ENCODE measurements at regions not wholly inside any gene's neighbourhood (a gene's known extent, or its start where the extent isn't known, plus 50 kb on each side); places are given as distances from the start of the nearest gene placed in this dataset.

DNA sequence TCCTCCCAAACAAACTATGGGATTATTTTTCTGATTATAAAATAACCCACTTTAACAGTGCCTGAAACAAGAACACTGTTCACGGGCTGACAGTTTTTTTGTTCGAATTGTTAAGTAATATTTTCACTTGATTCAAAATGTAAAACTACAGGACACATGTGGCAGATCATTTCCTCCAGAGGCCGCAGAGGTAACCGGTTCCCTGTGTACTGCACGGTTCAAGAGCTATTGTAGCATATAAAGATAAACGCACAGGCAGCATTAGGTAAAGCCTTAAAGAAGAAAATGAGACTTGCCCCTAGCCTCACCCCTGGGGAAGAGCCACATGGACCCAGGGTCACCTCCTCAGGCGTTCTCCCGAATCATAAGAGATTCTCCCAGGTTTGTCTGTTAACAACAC lies 181.3 kb upstream of the AFDN start:
- Histone ChIP-seq H3K4me1 (ENCODE audit: control insufficient read depth, extremely low read depth, insufficient read depth, low read length) (peaks cover 18% of the 10 kb centered on the region), H3K36me3 (ENCODE audit: control insufficient read depth in 2 of 2, extremely low read depth in 1 of 2, insufficient read depth in 2 of 2, low read length in 2 of 2) (no peaks in the 10 kb centered on the region), H3K27ac (ENCODE audit: insufficient read depth, low read depth, low read length) (no peak overlapping the region), H3K4me3 (replicated peaks in 1 of 3; ENCODE audit: insufficient read depth in 1 of 3, low read depth in 1 of 3, low read length in 3 of 3) (no peak overlapping the region), H3K27me3 (ENCODE audit: control insufficient read depth in 2 of 2, insufficient read depth in 2 of 2, low read length in 2 of 2) (no peaks in the 10 kb centered on the region), H3K4me2 (ENCODE audit: insufficient read depth, low read length) (no peak overlapping the region), H3K79me2 (ENCODE audit: control insufficient read depth, insufficient read depth, low read length) (no peaks in the 10 kb centered on the region), H3K9ac (replicated peaks; ENCODE audit: extremely low read depth, insufficient read depth, low read length) (no peak overlapping the region), H2AFZ (ENCODE audit: low read depth, low read length) (no peak overlapping the region), H3K9me3 (replicated peaks; ENCODE audit: control insufficient read depth, insufficient read depth, low read length) (no peaks in the 10 kb centered on the region), H4K20me1 (replicated peaks; ENCODE audit: control insufficient read depth, extremely low read depth, insufficient read depth, low read length) (no peaks in the 10 kb centered on the region), H3K9me1 (replicated peaks; ENCODE audit: control insufficient read depth, extremely low read depth, insufficient read depth, low read length) (no peaks in the 10 kb centered on the region)
- dilution Hi-C loops (cut with MboI; ENCODE audit: extremely low pct_ligation_motif_present, low sequenced_read_pairs) (no loop called here), intact Hi-C loops (cut with micrococcal nuclease) (no loop called here)
- BruUV-seq (replicated peaks) = no TSS peak
- POLR2A ChIA-PET = no interaction called here
- CTCF ChIA-PET = no interaction called here
- DNase-seq (ENCODE audit: low read depth, low spot score) (no peak), FAIRE-seq (peak; percentile 42)
- TF ChIP-seq JUN (IDR thresholded peaks at IDR 0.05; ENCODE audit: borderline replicate concordance, insufficient read depth, insufficient read length, low read depth) (no peak), FOS (IDR thresholded peaks at IDR 0.05; ENCODE audit: borderline replicate concordance, insufficient read depth, low read length) (no peak), POLR2A (IDR thresholded peaks at IDR 0.05; ENCODE audit: low read depth, low read length) (no peak), MYC (IDR thresholded peaks at IDR 0.05; ENCODE audit: low read depth, low read length) (no peak), EZH2 (IDR thresholded peaks at IDR 0.05; ENCODE audit: borderline replicate concordance, low read depth, low read length, severe bottlenecking) (no peak), POLR2AphosphoS5 (IDR thresholded peaks at IDR 0.05; ENCODE audit: insufficient read depth, low read depth, low read length) (no peak), GATA2 (IDR thresholded peaks at IDR 0.05; ENCODE audit: insufficient read depth, insufficient read length, low read depth, low read length) (no peak)
- TF ChIP-seq, protein P1, sequence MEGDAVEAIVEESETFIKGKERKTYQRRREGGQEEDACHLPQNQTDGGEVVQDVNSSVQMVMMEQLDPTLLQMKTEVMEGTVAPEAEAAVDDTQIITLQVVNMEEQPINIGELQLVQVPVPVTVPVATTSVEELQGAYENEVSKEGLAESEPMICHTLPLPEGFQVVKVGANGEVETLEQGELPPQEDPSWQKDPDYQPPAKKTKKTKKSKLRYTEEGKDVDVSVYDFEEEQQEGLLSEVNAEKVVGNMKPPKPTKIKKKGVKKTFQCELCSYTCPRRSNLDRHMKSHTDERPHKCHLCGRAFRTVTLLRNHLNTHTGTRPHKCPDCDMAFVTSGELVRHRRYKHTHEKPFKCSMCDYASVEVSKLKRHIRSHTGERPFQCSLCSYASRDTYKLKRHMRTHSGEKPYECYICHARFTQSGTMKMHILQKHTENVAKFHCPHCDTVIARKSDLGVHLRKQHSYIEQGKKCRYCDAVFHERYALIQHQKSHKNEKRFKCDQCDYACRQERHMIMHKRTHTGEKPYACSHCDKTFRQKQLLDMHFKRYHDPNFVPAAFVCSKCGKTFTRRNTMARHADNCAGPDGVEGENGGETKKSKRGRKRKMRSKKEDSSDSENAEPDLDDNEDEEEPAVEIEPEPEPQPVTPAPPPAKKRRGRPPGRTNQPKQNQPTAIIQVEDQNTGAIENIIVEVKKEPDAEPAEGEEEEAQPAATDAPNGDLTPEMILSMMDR (IDR thresholded peaks at IDR 0.05; ENCODE audit: extremely low read depth in 1 of 2, insufficient read depth in 1 of 2, low read depth in 1 of 2, low read length in 2 of 2) = no peak
- TF ChIP-seq, protein P2, sequence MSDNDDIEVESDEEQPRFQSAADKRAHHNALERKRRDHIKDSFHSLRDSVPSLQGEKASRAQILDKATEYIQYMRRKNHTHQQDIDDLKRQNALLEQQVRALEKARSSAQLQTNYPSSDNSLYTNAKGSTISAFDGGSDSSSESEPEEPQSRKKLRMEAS (IDR thresholded peaks at IDR 0.05; ENCODE audit: insufficient read depth, insufficient read length) = no peak

Data from endothelial cell of umbilical vein (primary cell).